ENCODE measurements at regions not wholly inside any gene's neighbourhood (a gene's known extent, or its start where the extent isn't known, plus 50 kb on each side); places are given as distances from the start of the nearest gene placed in this dataset.
A peak's percentile ranks its signal among the peaks of the same experiment; 100 is the strongest.

DNA sequence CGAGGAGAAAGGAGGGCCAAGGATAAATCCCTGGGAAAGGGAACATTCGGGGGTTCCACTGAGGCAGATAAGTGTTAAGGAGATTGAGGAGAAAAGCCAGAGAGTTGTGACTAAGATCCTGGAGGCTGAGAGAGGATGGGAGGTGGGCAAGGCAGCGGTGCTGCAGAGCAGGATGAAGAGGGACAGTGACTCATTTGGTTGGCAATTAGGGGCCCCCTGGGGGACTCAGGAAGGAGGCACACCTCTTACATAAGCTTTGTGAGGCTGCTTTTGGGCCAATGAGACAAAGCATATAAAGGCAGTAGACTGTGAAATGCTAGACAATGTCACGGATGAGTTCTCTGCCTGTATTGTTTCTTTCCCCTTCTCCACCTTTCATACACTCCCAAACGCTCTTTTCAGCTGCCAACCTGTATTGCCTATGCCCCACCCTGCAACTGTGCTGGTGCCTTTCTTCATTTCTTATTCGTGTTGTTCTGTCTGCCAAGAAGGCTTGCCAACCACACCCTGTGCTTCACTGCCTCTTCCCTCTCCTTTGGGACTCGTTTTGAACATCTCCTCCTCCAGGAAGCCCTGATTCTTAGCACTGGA lies 246.8 kb upstream of the KIRREL3 start:
- DNase-seq: peak; percentile 46

DNA sequence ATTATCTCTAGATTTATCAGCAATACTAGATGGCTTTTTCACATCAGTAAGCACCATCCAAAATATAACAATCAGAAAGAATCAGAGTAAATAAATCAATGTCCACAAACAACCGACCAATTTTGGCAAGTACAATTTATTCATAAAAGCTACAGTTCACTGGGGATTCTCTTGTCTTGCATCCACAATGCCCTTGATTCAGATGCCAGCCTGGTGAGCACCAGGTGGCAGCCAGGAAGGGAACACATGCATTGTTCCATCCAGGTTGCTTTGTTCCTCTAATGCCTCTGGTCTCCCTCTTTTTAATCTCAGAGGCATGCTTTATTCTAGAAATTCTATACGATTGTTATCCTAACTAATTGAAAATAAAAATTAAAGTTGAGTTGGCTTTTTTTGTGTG lies 242.1 kb upstream of the KIRREL3 start:
- DNase-seq: no peak

DNA sequence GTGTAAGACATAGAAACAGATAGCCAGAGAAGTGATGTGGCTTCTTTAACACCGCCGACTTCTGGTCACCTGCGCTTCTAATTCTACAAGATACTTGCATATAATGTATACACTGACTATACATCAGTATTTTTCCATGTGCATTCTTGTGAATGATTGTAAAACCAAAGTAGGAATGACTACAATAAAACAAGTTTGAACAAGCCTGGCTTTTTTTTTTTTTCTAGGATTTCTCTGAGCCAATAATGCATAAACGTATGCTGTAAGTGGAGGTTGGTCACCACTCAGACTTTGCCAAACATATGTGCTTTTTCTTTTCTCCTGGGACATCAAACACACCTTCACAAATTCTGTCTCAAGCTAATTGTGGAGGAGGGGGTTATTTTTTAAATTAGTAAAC lies 237.8 kb upstream of the KIRREL3 start:
- no peak for DNase-seq

- no peak for DNase-seq
These were observed 236.2 kb upstream of the KIRREL3 start for GRCh38 chr11:127236776-127237175.

- no peak for DNase-seq
These were observed 233.4 kb upstream of the KIRREL3 start for GRCh38 chr11:127233998-127234397.

DNA sequence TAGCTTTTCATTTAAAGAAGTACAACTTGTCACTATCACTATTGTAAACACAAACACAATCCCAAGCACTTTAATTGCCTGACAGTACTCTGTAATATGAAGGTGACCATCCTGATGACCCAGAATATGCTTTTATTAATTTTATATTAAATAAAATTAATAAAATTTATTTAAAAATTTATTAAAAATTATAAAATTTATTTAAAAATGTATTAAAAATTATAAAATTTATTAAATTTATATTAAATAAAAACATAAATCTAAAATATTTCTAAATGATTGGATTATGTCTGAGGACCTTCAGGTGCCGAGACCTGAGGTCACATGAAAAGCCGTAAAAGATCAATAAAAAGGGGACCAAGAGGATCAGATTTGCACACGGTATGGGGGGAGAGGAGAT lies 229.8 kb upstream of the KIRREL3 start:
- DNase-seq: no peak

- DNase-seq: no peak
These were observed 226.4 kb upstream of the KIRREL3 start for GRCh38 chr11:127226949-127227348.

DNA sequence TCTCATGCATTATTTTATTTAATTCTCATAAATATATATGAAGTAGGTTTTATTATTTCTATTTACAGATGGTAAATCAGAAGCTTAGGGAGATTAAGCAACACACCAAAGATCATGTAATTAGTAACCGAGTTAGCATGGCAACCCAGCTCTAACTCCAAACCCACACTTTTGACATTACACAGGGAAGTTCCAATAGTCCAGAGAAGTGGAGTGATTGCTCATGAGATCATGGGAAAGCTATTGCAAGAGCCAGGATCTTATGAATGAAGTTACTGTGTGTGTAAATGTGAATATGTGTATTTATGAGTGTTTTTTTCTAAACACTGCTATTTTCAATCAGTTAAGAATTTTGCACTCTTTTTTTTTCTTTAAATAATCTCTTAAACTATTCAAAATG lies 225.8 kb upstream of the KIRREL3 start:
- DNase-seq: no peak

- DNase-seq: no peak
These were observed 225.0 kb upstream of the KIRREL3 start for GRCh38 chr11:127225619-127226018.

DNA sequence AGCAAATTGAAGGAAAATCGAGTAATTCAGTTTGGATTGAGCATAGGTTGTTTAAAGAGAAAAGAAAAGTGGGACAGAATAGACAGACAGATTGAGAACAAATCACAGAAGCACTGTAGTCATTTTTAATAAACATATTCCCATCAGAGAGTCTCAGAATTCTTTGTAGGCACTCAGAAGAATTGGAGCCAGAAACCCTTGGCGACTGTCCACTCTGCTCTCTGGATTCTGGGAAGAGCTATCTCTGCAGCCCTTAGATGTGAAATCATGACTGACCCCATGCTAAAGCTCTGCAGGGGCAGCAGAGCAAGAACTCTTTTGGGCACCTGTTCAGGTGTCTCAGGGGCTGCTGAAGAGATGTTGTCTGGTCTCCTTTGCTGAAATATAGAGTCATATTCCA lies 223.7 kb upstream of the KIRREL3 start:
- DNase-seq: no peak

- no peak for DNase-seq
These were observed 223.1 kb upstream of the KIRREL3 start for GRCh38 chr11:127223633-127224032.

GRCh38 chr11:127223026-127223425 lies 222.5 kb upstream of the KIRREL3 start:
- DNase-seq: no peak

GRCh38 chr11:127219704-127220103 lies 219.1 kb upstream of the KIRREL3 start:
- DNase-seq: no peak

GRCh38 chr11:127218275-127218608 lies 217.7 kb upstream of the KIRREL3 start:
- no peak for DNase-seq

GRCh38 chr11:127217452-127218274 lies 217.1 kb upstream of the KIRREL3 start:
- DNase-seq: no peak

DNA sequence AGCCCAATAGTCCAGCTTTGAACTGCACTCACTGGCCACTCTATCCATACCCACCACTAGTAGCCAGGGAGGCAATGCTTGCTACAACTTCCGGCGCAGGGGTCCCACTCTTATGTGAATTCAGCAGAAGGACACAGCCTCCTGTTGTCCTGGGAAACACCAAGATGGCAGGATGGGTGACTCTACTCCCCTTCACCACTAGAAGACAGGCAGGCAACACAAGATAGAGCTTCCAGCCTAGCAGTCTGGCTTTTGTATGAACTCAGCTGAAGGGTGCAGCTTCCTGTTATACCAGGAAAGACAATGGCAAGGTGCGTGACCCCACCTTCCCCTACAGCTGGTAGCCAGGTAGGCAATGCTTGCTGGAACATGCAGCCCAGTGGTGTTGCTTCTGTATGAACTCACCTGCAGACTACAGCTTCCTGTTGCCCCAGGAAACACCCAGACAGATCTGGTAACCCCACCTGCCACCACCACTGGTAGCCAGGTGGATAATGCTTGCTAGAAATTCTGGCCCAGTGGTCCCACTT lies 205.2 kb upstream of the KIRREL3 start:
- DNase-seq: no peak

- no peak for DNase-seq
These were observed 202.9 kb upstream of the KIRREL3 start for GRCh38 chr11:127203490-127203889.

DNA sequence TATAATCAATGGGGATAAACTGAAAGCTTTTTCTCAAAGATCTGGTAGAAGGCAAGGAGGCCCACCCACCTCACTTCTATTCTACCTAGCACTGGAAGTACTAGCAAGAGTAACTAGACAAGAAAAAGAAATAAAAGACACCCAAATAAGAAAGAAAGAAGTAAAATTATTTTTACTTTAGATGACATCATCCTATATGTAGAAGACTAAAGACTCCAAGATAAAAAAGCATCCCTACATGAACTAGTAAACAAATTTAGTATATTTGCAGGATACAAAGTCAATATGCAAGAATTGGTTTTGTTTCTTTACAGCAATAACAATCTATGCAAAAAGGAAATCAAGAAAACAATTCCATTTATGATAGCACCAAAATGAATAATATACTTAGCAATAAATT lies 201.5 kb upstream of the KIRREL3 start:
- no peak for DNase-seq

DNA sequence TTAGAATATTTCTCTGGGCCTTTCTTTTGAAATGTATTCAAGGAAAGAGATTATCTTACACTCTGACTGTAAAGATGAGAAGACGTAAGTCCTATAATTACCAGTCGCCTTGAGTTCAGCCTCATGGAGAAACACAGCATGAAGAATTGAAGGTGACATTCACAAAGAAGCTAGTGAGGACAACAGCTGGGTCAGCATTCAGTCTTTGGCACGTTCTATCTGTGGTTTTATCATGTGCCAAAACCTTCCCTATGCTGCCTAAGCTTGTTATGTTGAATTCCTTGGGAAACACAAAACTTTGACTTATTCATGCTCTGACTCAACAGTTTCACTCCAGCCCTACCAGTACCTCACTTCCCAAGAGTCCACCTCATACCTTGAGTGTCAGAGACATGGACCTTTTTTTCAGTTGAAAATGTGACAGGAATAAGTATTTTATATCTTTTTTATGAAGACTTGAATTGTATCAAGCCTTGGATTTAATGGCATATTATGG lies 198.8 kb upstream of the KIRREL3 start:
- no peak for DNase-seq

GRCh38 chr11:127195501-127196120 lies 195.0 kb upstream of the KIRREL3 start:
- no peak for DNase-seq

DNA sequence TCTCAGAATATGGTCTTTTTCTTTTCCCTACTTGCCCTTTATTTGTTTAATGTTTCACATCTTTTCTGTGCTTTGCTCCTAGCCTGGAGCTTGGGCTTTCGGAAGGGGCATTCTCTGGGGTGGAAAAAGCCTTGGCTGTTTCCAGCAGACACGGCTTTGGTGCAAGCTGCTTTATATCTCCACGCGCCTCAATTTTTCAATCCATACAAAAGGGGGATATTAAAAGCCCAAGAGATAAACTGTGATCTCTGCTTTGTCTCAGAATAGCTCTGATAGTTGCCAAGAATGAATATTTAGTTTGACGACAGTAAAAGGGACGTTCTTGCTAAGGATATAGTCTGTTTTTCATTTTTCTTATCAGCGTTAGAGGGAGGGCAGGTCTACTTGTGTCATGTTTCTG lies 194.0 kb upstream of the KIRREL3 start:
- DNase-seq: no peak

- no peak for DNase-seq
These were observed 193.4 kb upstream of the KIRREL3 start for GRCh38 chr11:127193950-127194349.

GRCh38 chr11:127191689-127192088 lies 191.1 kb upstream of the KIRREL3 start:
- no peak for DNase-seq

- DNase-seq: no peak
These were observed 190.7 kb upstream of the KIRREL3 start for GRCh38 chr11:127191261-127191660.

Measured in DMS79 treated with DMSO at 0.1 percent for 48 hours (cell line).